Heart right ventricle (tissue), 16 donors: ENCODE measurements at regions not wholly inside any gene's neighbourhood (a gene's known extent, or its start where the extent isn't known, plus 50 kb on each side); places are given as distances from the start of the nearest gene placed in this dataset.

Experiments
- ATAC-seq, 8 donors: fragments of 200-7000 bp; cut with Tn5 transposase; one replicate each; pipeline ENCODE4 v1.9.1; 2020; ENCODE audit warnings: mild to moderate bottlenecking in 8 of 8, moderate library complexity in 8 of 8, moderate number of reproducible peaks in 1 of 8
- DNase-seq, 2 donors: peaks; one replicate each; pipeline ENCODE4 v3.0.0-alpha.2; 2020
- H3K27ac ChIP-seq, 10 donors: fragments of 200-600 bp; sonication (generic) in 2 of 10; one replicate each; pipeline versions ENCODE4 v1.5.0 to v1.8.0; 2020 to 2022; ENCODE audit warnings: mild to moderate bottlenecking in 3 of 10
- H3K27me3 ChIP-seq, 7 donors: fragments of 200-600 bp; one replicate each; pipeline ENCODE4 v1.8.0; 2021 to 2022; ENCODE audit warnings: mild to moderate bottlenecking in 2 of 7
- H3K36me3 ChIP-seq, 9 donors: fragments of 200-600 bp; sonication (generic) in 1 of 9; one replicate each; pipeline versions ENCODE4 v1.5.0 to v1.8.0; 2020 to 2022; ENCODE audit warnings: mild to moderate bottlenecking in 2 of 9
- H3K4me1 ChIP-seq, 9 donors: fragments of 200-600 bp; sonication (generic) in 1 of 9; one replicate each; pipeline versions ENCODE4 v1.5.0 to v1.8.0; 2020 to 2022; ENCODE audit warnings: mild to moderate bottlenecking in 4 of 9
- H3K4me3 ChIP-seq, 10 donors: fragments of 200-600 bp; sonication (generic) in 2 of 10; one replicate each; pipeline versions ENCODE4 v1.5.0 to v1.8.0; 2020 to 2022; ENCODE audit warnings: mild to moderate bottlenecking in 7 of 10, moderate library complexity in 2 of 10
- H3K9me3 ChIP-seq, 11 donors: fragments of 200-600 bp in 10 of 11; sonication (generic) in 2 of 11; one replicate each; pipeline versions ENCODE4 v1.5.0 to v1.8.0; 2013 to 2022; ENCODE audit warnings: mild to moderate bottlenecking in 2 of 11, control low read depth in 1 of 11, moderate library complexity in 1 of 11
- WGBS, 2 donors: extraction: QIAGEN DNeasy Blood & Tissue Kit; methylation state at CpG; one replicate each; pipeline ENCODE4 v1.1.7; 2013; ENCODE audit warnings: inconsistent platforms in 1 of 2; 5-methylcytosine and 5-hydroxymethylcytosine counted together
- intact Hi-C, 10 donors: fragments of 100-400 bp; cut with DNase I; formaldehyde crosslinking; loops; one replicate each; pipeline versions ENCODE4 v1.11.1 to v1.14.2; 2022
- TF ChIP-seq, protein P1 (sequence below), 9 donors: fragments of 200-600 bp; sonication (generic) in 2 of 9; IDR thresholded peaks; one replicate each; pipeline versions ENCODE4 v1.5.0 to v1.8.0; 2021 to 2022; ENCODE audit warnings: antibody characterized with exemption in 9 of 9, mild to moderate bottlenecking in 5 of 9, moderate library complexity in 1 of 9
- donor health status: Arrhythmogenic right ventricular cardiomyopathy.
- donor health status: ischemic (EF 13 %, LVEDD 7.1; RV severe dilation, severe dysfunction).
- donor health status: healthy with polysubstance abuse.
- donor health status: DM: no; HTN: yes; CAD: no.
- donor health status: DM: no; HTN: no; CAD: no.
- donor health status: ischemic (EF 25% LVEDD 6.9; RV normal size, moderate dysfunction).
- donor health status: ischemic (EF 25% LVEDD 5.7; RV mildly dilated, moderate dysfunction).
- donor health status: healthy.
- donor health status: DM: yes; HTN: yes; CAD: no.
- donor health status: Ischemic cardiomyopathy.
- donor health status: ischemic (EF 35%, LVEDD 5.7; RV mildly dilated, moderate dysfunction).
- donor health status: nonischemic (EF 11% LVEDD 7.7; RV severe dilation, severe dysfunction).
- donor health status: DM: yes; HTN: yes; CAD: no.
- donor health status: PGD.
- donor health status: ischemic (EF 29% LVEDD 5.4; RV normal size, mild dysfunction).
- donor health status: nonischemic (EF 23%, LVEDD 6.1; RV moderate dilation, normal function).

DNA sequence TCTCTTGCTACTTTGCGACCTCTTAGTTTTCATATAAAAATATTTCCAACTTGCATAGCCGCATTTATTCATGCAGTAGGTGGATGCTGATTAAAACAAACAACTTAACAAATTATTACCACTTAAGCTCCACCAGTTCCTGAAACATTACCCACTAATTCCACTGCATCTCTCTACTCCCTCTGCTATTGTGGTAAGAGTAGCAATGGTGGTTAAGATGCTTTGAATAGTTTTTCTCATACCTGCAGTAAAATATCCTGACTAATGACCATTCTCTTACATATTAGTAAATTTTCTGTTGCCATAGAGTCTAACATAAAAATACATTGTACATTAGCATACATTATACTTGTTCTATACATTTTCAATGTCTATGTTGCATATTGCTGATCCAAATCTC is 397.6 kb upstream of the PLSCR5 start:
- Histone ChIP-seq H3K4me3 (no peak overlapping the region), H3K27ac (no peak overlapping the region), H3K4me1 (no peaks in the 10 kb centered on the region), H3K36me3 (no peaks in the 10 kb centered on the region), H3K27me3 (no peaks in the 10 kb centered on the region), H3K9me3 (peaks cover 0 to 9% (median 0%) of the 10 kb centered on the region in 11 donors)
- 90 to 93% methylated on average over 2 of the region's 2 CpGs for WGBS, 2 donors
- DNase-seq (no peak), ATAC-seq (no peak)
- TF ChIP-seq, protein P1, sequence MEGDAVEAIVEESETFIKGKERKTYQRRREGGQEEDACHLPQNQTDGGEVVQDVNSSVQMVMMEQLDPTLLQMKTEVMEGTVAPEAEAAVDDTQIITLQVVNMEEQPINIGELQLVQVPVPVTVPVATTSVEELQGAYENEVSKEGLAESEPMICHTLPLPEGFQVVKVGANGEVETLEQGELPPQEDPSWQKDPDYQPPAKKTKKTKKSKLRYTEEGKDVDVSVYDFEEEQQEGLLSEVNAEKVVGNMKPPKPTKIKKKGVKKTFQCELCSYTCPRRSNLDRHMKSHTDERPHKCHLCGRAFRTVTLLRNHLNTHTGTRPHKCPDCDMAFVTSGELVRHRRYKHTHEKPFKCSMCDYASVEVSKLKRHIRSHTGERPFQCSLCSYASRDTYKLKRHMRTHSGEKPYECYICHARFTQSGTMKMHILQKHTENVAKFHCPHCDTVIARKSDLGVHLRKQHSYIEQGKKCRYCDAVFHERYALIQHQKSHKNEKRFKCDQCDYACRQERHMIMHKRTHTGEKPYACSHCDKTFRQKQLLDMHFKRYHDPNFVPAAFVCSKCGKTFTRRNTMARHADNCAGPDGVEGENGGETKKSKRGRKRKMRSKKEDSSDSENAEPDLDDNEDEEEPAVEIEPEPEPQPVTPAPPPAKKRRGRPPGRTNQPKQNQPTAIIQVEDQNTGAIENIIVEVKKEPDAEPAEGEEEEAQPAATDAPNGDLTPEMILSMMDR (IDR thresholded peaks at IDR 0.05) = no peak
- intact Hi-C loops = no loop called here

GRCh38 chr3:147000274-147000673 is 395.1 kb upstream of the PLSCR5 start:
- no peaks in the 10 kb centered on the region for H3K4me1 ChIP-seq
- ATAC-seq = no peak
- 67 to 74% methylated on average over 2 of the region's 2 CpGs for WGBS, 2 donors
- H3K4me3 ChIP-seq = no peak overlapping the region
- TF ChIP-seq, protein P1 (IDR thresholded peaks at IDR 0.05) = no peak
- H3K27ac ChIP-seq = no peak overlapping the region
- no peaks in the 10 kb centered on the region for H3K36me3 ChIP-seq
- intact Hi-C loops = no loop called here
- H3K9me3 ChIP-seq = peaks cover 0 to 23% (median 0%) of the 10 kb centered on the region in 11 donors
- H3K27me3 ChIP-seq = no peaks in the 10 kb centered on the region
- DNase-seq = no peak

GRCh38 chr3:146991907-146992306 is 386.8 kb upstream of the PLSCR5 start:
- no peaks in the 10 kb centered on the region for H3K27me3 ChIP-seq
- 88 to 95% methylated on average over 1 of the region's 1 CpG for WGBS, 2 donors

DNA sequence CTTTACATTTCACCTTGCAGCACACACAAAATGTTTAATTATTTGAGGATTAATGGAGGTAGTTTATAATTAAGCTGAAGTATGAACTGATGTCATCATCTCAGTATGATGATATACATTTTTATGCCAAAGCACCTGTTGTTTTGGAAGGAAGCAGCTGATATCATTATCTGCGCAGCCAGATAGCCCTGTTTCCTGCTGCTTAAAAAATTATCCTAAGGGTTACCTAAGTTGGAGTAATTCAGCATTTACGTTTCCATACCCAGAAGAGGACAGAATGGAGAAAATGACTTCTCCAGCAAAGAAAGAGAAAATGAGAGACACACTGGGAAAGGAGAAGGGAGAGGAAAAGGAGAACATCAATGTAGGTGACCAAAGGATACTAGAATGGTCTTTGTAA is 370.3 kb upstream of the PLSCR5 start:
- ATAC-seq (no peak), DNase-seq (no peak)
- TF ChIP-seq, protein P1 (IDR thresholded peaks at IDR 0.05) = no peak
- H3K27me3 ChIP-seq = no peaks in the 10 kb centered on the region
- no peaks in the 10 kb centered on the region for H3K4me1 ChIP-seq
- WGBS, 2 donors = 41 to 50% methylated on average over 2 of the region's 2 CpGs
- H3K27ac ChIP-seq = no peak overlapping the region
- H3K36me3 ChIP-seq = no peaks in the 10 kb centered on the region
- intact Hi-C loops = no loop called here
- H3K9me3 ChIP-seq = peaks cover 0 to 2% (median 0%) of the 10 kb centered on the region in 11 donors
- H3K4me3 ChIP-seq = no peak overlapping the region

More at GRCh38 chr3:146991907-146992306, 386.8 kb upstream of the PLSCR5 start:
- Histone ChIP-seq H3K36me3 (no peaks in the 10 kb centered on the region), H3K27ac (no peak overlapping the region), H3K9me3 (peaks cover 0 to 13% (median 0%) of the 10 kb centered on the region in 11 donors), H3K4me1 (no peaks in the 10 kb centered on the region), H3K4me3 (no peak overlapping the region)
- ATAC-seq (no peak), DNase-seq (no peak)
- TF ChIP-seq, protein P1 (IDR thresholded peaks at IDR 0.05) = no peak
- intact Hi-C loops = no loop called here
